Panc1 (cell line): ENCODE measurements at regions not wholly inside any gene's neighbourhood (a gene's known extent, or its start where the extent isn't known, plus 50 kb on each side); places are given as distances from the start of the nearest gene placed in this dataset.

Experiments used
- ATAC-seq: fragments of 200-7000 bp; cut with Tn5 transposase; 2 replicates; pipeline ENCODE4 v1.9.1; 2020; ENCODE audit warnings: mild to moderate bottlenecking, moderate library complexity
- BruUV-seq: library from RNA; stranded (reverse); fragments of 400-500 nt; replicated peaks from 2 replicates; lab custom pipeline; 2021; lab: Mats Ljungman, UMichigan
- CTCF ChIA-PET: fragments of 300-600 bp; sonication (Branson Sonifier 250); formaldehyde crosslinking; loops from one replicate; lab custom pipeline; 2022; ENCODE audit warnings: antibody characterized with exemption; lab: Charles Lee
- POLR2A ChIA-PET: fragments of 300-600 bp; sonication (Branson Sonifier 250); formaldehyde crosslinking; loops from one replicate; lab custom pipeline; 2022; ENCODE audit warnings: antibody characterized with exemption; lab: Charles Lee
- DNase-seq: peaks from one replicate; pipeline ENCODE4 v3.0.0-alpha.2; 2010; ENCODE audit warnings: low read depth, low spot score
- H3K27ac ChIP-seq: 2 replicates; pipeline ENCODE4 v1.5.1; 2011; ENCODE audit warnings: mild to moderate bottlenecking, low read length, inconsistent platforms
- H3K27me3 ChIP-seq: fragments of 200-500 bp; sonication (Bioruptor generic); 2 replicates; pipeline ENCODE4 v1.6.0; 2014; ENCODE audit warnings: low read length, inconsistent platforms; ENCODE audit not compliant: control insufficient read depth, insufficient read depth
- H3K36me3 ChIP-seq: fragments of 200-500 bp; sonication (Bioruptor generic); 2 replicates; pipeline ENCODE4 v1.5.1; 2014; ENCODE audit warnings: inconsistent platforms, mild to moderate bottlenecking, low read length, moderate library complexity; ENCODE audit not compliant: control insufficient read depth, insufficient read depth
- H3K4me1 ChIP-seq: 2 replicates; pipeline ENCODE4 v1.5.1; 2011; ENCODE audit warnings: inconsistent platforms, mild to moderate bottlenecking, low read length, moderate library complexity; ENCODE audit not compliant: control insufficient read depth, insufficient read depth
- H3K4me3 ChIP-seq, 2 experiments: 2 replicates each; pipeline ENCODE4 v1.5.1; 2011 to 2012; ENCODE audit warnings: low read depth in 2 of 2, low read length in 2 of 2, mild to moderate bottlenecking in 2 of 2, inconsistent platforms in 1 of 2, moderate library complexity in 1 of 2
- H3K9me3 ChIP-seq: fragments of 200-500 bp; sonication (Bioruptor generic); 2 replicates; pipeline ENCODE4 v1.5.1; 2014; ENCODE audit warnings: low read depth, mild to moderate bottlenecking, inconsistent platforms, low read length, moderate library complexity; ENCODE audit not compliant: control insufficient read depth, insufficient read depth
- CTCF ChIP-seq: fragments of 450-650 bp; IDR thresholded peaks from 2 replicates; pipeline ENCODE4 v1.5.1; 2017; ENCODE audit warnings: mild to moderate bottlenecking
- POLR2AphosphoS5 ChIP-seq: IDR thresholded peaks from 2 replicates; pipeline ENCODE4 v1.6.1; 2012; ENCODE audit warnings: mild to moderate bottlenecking, low read depth, low read length, moderate library complexity
- REST ChIP-seq, 2 experiments: IDR thresholded peaks; 2 replicates each; pipeline ENCODE4 v1.6.1; 2011 to 2012; ENCODE audit warnings: low read depth in 2 of 2, control low read depth in 1 of 2, low read length in 1 of 2, mild to moderate bottlenecking in 1 of 2, moderate library complexity in 1 of 2; ENCODE audit not compliant: insufficient read depth in 1 of 2
- SIN3A ChIP-seq: IDR thresholded peaks from 2 replicates; pipeline ENCODE4 v1.6.1; 2012; ENCODE audit warnings: low read depth, mild to moderate bottlenecking, low read length, moderate library complexity, borderline replicate concordance; ENCODE audit not compliant: insufficient read depth
- TCF7L2 ChIP-seq: IDR thresholded peaks from 2 replicates; pipeline ENCODE4 v1.6.1; 2011; ENCODE audit warnings: mild to moderate bottlenecking, low read depth, low read length, inconsistent platforms
- in situ Hi-C: cut with HindIII; loops from 2 replicates; pipeline ENCODE4 v1.10.0; 2016; ENCODE audit warnings: low sequenced_read_pairs, low pct_unique_long_range_greater_than_20kb
- intact Hi-C: fragments of 100-400 bp; cut with micrococcal nuclease; formaldehyde crosslinking; loops from one replicate; pipeline ENCODE4 v1.10.0; 2022; ENCODE audit not compliant: unreplicated experiment

DNA sequence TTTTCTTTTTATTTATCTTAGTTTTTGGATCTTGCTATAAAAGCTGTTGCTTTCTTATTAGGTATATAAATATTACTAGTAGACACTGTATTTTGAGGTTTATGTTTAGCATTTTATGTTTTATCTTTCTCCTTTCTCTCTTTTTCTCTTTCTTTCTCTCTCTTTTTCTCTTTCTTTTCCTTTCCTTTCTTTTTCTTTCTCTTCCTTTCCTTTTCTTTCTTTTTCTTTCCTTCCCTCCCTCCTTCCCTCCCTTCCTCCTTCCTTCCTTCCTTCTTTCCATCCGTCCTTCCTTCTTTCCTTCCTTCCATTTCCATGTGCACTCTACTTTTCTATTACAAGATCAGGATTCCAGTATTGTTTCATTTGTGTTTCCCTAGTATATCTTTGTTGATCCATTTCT, 814.8 kb downstream of the KCNJ3 start:
- Histone ChIP-seq H3K4me1 (no peaks in the 10 kb centered on the region), H3K36me3 (no peaks in the 10 kb centered on the region), H3K4me3 (no peak overlapping the region), H3K9me3 (no peaks in the 10 kb centered on the region), H3K27ac (no peak overlapping the region), H3K27me3 (no peaks in the 10 kb centered on the region)
- ChIA-PET CTCF (no interaction called here), POLR2A (no interaction called here)
- in situ Hi-C loops (no loop called here), intact Hi-C loops (no loop called here)
- TF ChIP-seq TCF7L2 (no peak), POLR2AphosphoS5 (no peak), SIN3A (no peak), CTCF (no peak), REST (IDR thresholded peaks at IDR 0.05; ENCODE audit: insufficient read depth in 1 of 2, low read depth in 2 of 2, low read length in 1 of 2) (no peak)
- DNase-seq (no peak), ATAC-seq (no peak)
- BruUV-seq: no TSS peak

GRCh38 chr2:155502766-155503165, 804.3 kb downstream of the KCNJ3 start:
- in situ Hi-C loops: no loop called here
- TF ChIP-seq CTCF (no peak), REST (IDR thresholded peaks at IDR 0.05; ENCODE audit: insufficient read depth in 1 of 2, low read depth in 2 of 2, low read length in 1 of 2) (no peak), SIN3A (no peak), TCF7L2 (no peak), POLR2AphosphoS5 (no peak)
- H3K27ac ChIP-seq: no peak overlapping the region

More at GRCh38 chr2:155502766-155503165, 804.3 kb downstream of the KCNJ3 start:
- Histone ChIP-seq H3K36me3 (no peaks in the 10 kb centered on the region), H3K27me3 (no peaks in the 10 kb centered on the region), H3K9me3 (0 out of 2 replicates have a peak, but pooled peaks cover 3% of the 10 kb centered on the region), H3K4me3 (no peak overlapping the region), H3K4me1 (no peaks in the 10 kb centered on the region)
- intact Hi-C loops: no loop called here
- ATAC-seq (no peak), DNase-seq (no peak)
- CTCF ChIA-PET: no interaction called here
- no TSS peak for BruUV-seq
- POLR2A ChIA-PET: no interaction called here
